Naive thymus-derived CD8-positive, alpha-beta T cell (primary cell): ENCODE measurements at regions not wholly inside any gene's neighbourhood (a gene's known extent, or its start where the extent isn't known, plus 50 kb on each side); places are given as distances from the start of the nearest gene placed in this dataset.

ENCODE experiments used
- ATAC-seq, 2 donors: fragments of 150-1000 bp; cut with Tn5 transposase in 1 of 2; sonication (Bioruptor Pico), chemical (Tn5 transposase) in 1 of 2; 1 replicate in 1 of 2; 2 replicates in 1 of 2; pipeline ENCODE4 v1.10.0; 2021; ENCODE audit warnings: mild to moderate bottlenecking in 2 of 2, moderate library complexity in 2 of 2
- POLR2A ChIA-PET: fragments of 350-600 bp; sonication (Branson Sonifier 250); formaldehyde crosslinking; loops from one replicate; lab custom pipeline; 2021; ENCODE audit warnings: antibody characterized with exemption; lab: Charles Lee
- DNase-seq, 10 donors: peaks; one replicate each; pipeline versions ENCODE4 v3.0.0 to v3.0.0-alpha.2; 2020 to 2022
- H3K27ac Mint-ChIP-seq, 10 donors: one replicate each; pipeline ENCODE4 v1.8.0; 2020 to 2022; ENCODE audit warnings: mild to moderate bottlenecking in 10 of 10, mixed read lengths in 10 of 10, moderate library complexity in 4 of 10, inconsistent platforms in 1 of 10
- H3K27me3 Mint-ChIP-seq, 5 donors: one replicate each; pipeline ENCODE4 v1.8.0; 2021 to 2022; ENCODE audit warnings: mixed read lengths in 5 of 5
- H3K36me3 Mint-ChIP-seq, 3 donors: one replicate each; pipeline ENCODE4 v1.8.0; 2020 to 2022; ENCODE audit warnings: mixed read lengths in 3 of 3, mild to moderate bottlenecking in 2 of 3, inconsistent platforms in 1 of 3
- H3K4me1 Mint-ChIP-seq, 4 donors: one replicate each; pipeline ENCODE4 v1.8.0; 2021 to 2022; ENCODE audit warnings: mixed read lengths in 4 of 4
- H3K4me3 Mint-ChIP-seq, 10 donors: one replicate each; pipeline ENCODE4 v1.8.0; 2020 to 2022; ENCODE audit warnings: mild to moderate bottlenecking in 10 of 10, mixed read lengths in 10 of 10, moderate library complexity in 6 of 10, inconsistent platforms in 1 of 10
- H3K9me3 Mint-ChIP-seq, 9 donors: one replicate each; pipeline ENCODE4 v1.8.0; 2020 to 2022; ENCODE audit warnings: mixed read lengths in 9 of 9, mild to moderate bottlenecking in 3 of 9, inconsistent platforms in 1 of 9, moderate library complexity in 1 of 9

DNA sequence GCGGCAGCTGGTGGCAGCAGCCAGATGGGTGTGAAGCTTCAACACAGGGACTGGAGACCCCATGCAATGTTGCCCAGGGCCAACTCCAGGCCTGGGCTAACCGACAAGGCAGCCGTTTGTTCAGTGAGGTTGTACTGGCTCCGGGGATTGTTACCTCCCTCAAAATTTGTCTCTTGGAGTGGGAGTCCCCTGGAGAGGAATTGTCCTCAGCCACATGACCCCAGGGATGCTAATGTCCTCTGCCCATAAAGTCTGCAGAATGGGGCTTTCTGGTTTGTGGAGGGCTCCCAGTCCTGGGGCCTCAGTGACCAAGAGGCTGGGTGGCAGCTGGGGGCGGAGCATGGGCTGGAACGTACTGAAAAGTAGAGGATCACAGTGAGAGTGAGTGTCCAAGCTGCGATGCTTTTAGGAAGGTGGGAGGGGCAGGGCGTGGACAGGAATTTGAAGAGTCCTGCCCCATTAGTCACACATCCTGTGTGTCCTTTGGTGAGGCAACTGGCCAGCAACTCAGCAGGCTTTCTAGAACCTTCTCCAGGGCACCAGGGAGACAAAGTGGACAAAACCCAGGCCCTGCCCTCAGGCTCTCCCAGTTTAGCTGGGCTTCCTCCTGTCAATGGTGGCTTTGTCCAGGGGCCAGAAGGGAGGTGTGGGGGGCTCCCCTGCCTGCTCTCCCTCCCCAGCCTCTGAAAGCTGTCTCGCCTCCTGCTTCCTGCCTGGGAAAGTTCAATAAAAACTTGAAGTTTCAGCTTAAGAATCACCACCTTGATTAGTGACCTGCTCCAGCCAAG is 114.0 kb downstream of the NSG2 start:
- H3K9me3 Mint-ChIP-seq = peaks cover 9 to 35% (median 20%) of the 10 kb centered on the region in 9 donors
- H3K4me1 Mint-ChIP-seq = no peaks in the 10 kb centered on the region
- H3K36me3 Mint-ChIP-seq = peaks cover 0 to 4% (median 0%) of the 10 kb centered on the region in 3 donors
- POLR2A ChIA-PET = interaction anchor here (0.7 kb wide), 1 partner anchor 465 kb away, joined by 3 read pairs; no protein-coding TSS in a partner anchor
- peaks cover 0 to 24% (median 12%) of the 10 kb centered on the region in 5 donors for H3K27me3 Mint-ChIP-seq
- no peak overlapping the region for H3K4me3 Mint-ChIP-seq
- DNase-seq (no peak), ATAC-seq (no peak)
- H3K27ac Mint-ChIP-seq = no peak overlapping the region

GRCh38 chr5:174165406-174165805 is 119.9 kb downstream of the NSG2 start:
- ATAC-seq (no peak), DNase-seq (no peak)
- Mint-ChIP-seq H3K4me3 (no peak overlapping the region), H3K27ac (no peak overlapping the region), H3K27me3 (peaks cover 0 to 16% (median 5%) of the 10 kb centered on the region in 5 donors), H3K9me3 (peaks cover 0 to 11% (median 4%) of the 10 kb centered on the region in 9 donors), H3K36me3 (peaks cover 0 to 7% (median 0%) of the 10 kb centered on the region in 3 donors), H3K4me1 (no peaks in the 10 kb centered on the region)
- POLR2A ChIA-PET = no interaction called here

DNA sequence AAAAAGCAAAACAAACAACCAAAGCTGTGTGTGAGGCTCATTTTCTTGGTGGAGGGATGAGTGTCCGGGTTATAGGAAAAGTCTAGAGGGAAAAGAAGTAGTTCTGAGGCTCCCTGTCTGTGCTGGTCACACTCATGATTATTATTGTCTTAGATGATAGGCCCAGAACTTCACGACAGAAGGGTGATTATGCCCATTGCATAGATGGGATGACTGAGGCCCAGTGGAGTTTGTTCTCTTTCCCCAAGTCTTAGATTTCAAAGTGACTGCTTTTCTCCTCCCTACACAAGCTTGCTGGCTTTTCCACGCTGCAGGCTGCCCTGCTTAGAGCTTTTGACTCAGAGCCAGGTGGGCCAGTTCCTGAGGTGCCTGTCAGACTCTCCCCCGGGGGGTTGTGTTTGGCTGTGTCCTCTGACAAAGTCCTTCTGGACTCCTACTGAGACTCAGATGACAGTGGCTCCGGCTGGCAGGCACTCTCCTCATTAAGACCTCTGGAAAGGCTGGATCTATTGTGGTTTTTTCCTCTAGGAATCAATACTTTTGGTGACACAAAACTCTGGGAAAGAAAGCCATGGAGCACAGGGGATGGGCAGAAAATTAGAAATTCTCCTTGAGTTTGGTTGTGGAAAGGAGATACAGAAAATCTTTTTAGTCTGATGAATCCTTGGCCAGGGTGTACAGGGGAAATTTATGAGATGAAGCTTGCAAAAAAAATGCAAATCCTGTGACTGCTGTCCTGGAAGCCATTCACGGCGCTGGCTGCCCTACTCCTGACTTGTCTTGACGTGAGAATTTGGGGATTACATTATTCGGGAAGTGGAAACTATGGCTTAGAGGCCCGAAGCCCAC is 120.9 kb downstream of the NSG2 start:
- no peaks in the 10 kb centered on the region for H3K4me1 Mint-ChIP-seq
- no peak overlapping the region for H3K27ac Mint-ChIP-seq
- H3K36me3 Mint-ChIP-seq = peaks cover 0 to 7% (median 0%) of the 10 kb centered on the region in 3 donors
- ATAC-seq = no peak
- no peak for DNase-seq
- peaks cover 0 to 16% (median 5%) of the 10 kb centered on the region in 5 donors for H3K27me3 Mint-ChIP-seq
- H3K4me3 Mint-ChIP-seq = no peak overlapping the region
- POLR2A ChIA-PET = no interaction called here
- H3K9me3 Mint-ChIP-seq = peaks cover 0 to 11% (median 4%) of the 10 kb centered on the region in 9 donors

DNA sequence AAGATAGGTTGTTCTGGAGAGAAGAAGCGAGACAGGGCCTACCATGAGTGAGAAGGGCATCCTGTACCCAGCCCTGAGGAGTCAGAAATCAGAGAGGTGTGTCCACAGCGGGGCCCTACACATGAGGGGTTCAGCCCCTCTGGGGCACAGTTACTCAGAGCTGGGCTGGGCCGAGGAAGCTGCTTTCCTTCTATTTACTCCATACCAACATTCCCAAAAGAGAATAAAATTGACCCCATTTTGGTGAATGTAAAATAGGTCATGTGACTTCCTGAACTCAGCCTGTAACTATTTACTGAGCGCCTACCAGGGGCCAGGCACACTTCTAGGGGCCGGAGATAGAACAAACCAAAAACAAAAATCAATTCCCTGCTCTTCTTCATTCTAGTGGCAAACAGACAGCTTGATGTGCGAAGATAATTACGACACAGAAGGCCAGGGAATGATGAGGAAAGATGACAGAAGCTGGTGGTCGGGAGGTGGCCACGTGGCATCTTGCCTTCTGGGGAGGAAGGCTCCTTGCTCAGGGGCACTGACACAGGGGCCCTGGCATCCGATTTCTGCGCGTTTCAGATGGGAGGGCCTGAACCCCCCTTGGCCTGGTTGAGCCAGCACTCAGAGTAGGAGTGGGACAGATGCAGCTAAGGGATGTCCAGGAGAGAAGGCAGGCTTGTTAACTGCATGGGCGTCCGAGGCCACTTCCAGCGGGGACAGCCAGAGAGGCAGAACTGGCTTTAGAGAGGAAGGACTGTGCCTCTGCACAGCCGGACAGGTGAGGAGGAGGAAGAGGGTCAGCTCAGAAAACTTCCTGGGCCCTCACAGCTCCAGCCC is 121.8 kb downstream of the NSG2 start:
- peaks cover 0 to 7% (median 0%) of the 10 kb centered on the region in 3 donors for H3K36me3 Mint-ChIP-seq
- ATAC-seq (no peak), DNase-seq (no peak)
- peaks cover 0 to 11% (median 4%) of the 10 kb centered on the region in 9 donors for H3K9me3 Mint-ChIP-seq
- no peaks in the 10 kb centered on the region for H3K4me1 Mint-ChIP-seq
- no peak overlapping the region for H3K27ac Mint-ChIP-seq
- H3K27me3 Mint-ChIP-seq = peaks cover 0 to 16% (median 5%) of the 10 kb centered on the region in 5 donors
- H3K4me3 Mint-ChIP-seq = no peak overlapping the region
- POLR2A ChIA-PET = no interaction called here

- POLR2A ChIA-PET = no interaction called here
- no peak overlapping the region for H3K27ac Mint-ChIP-seq
- H3K4me1 Mint-ChIP-seq = peaks cover 0 to 6% (median 0%) of the 10 kb centered on the region in 4 donors
- H3K27me3 Mint-ChIP-seq = peaks cover 2 to 36% (median 21%) of the 10 kb centered on the region in 5 donors
- H3K9me3 Mint-ChIP-seq = peaks cover 0 to 10% (median 2%) of the 10 kb centered on the region in 9 donors
- ATAC-seq (no peak), DNase-seq (no peak)
- H3K36me3 Mint-ChIP-seq = no peaks in the 10 kb centered on the region
- H3K4me3 Mint-ChIP-seq = no peak overlapping the region
Observed at GRCh38 chr5:174172152-174172551, 126.6 kb downstream of the NSG2 start.

GRCh38 chr5:174172566-174172965 is 127.1 kb downstream of the NSG2 start:
- Mint-ChIP-seq H3K4me1 (peaks cover 0 to 6% (median 0%) of the 10 kb centered on the region in 4 donors), H3K27ac (no peak overlapping the region), H3K36me3 (no peaks in the 10 kb centered on the region), H3K9me3 (peaks cover 0 to 10% (median 4%) of the 10 kb centered on the region in 9 donors), H3K4me3 (no peak overlapping the region), H3K27me3 (peaks cover 2 to 40% (median 21%) of the 10 kb centered on the region in 5 donors)
- ATAC-seq (no peak), DNase-seq (no peak)
- POLR2A ChIA-PET = no interaction called here

DNA sequence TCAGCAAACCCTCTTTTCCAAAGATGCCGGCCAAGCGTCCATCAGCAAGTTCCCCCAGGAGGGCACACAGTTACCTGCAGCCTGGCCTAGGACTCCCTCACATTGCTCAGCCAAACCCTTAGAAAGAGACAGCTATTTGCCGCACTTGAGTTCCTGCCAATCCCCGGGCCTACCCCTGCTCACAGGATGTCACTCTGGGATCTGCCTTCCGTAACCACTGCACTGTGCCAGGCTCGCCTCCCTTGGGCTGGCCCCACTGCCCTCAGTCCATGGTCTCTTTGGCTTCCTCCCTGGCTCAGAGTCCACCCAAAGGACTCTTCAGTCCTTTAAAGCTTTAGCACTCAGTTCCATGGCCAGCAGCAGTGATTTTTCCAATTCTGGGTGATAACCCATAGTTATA is 128.3 kb downstream of the NSG2 start:
- Mint-ChIP-seq H3K36me3 (no peaks in the 10 kb centered on the region), H3K4me3 (no peak overlapping the region), H3K9me3 (peaks cover 0 to 6% (median 4%) of the 10 kb centered on the region in 9 donors), H3K4me1 (peaks cover 0 to 6% (median 0%) of the 10 kb centered on the region in 4 donors), H3K27me3 (peaks cover 10 to 46% (median 21%) of the 10 kb centered on the region in 5 donors), H3K27ac (no peak overlapping the region)
- DNase-seq (no peak), ATAC-seq (no peak)
- POLR2A ChIA-PET = no interaction called here

DNA sequence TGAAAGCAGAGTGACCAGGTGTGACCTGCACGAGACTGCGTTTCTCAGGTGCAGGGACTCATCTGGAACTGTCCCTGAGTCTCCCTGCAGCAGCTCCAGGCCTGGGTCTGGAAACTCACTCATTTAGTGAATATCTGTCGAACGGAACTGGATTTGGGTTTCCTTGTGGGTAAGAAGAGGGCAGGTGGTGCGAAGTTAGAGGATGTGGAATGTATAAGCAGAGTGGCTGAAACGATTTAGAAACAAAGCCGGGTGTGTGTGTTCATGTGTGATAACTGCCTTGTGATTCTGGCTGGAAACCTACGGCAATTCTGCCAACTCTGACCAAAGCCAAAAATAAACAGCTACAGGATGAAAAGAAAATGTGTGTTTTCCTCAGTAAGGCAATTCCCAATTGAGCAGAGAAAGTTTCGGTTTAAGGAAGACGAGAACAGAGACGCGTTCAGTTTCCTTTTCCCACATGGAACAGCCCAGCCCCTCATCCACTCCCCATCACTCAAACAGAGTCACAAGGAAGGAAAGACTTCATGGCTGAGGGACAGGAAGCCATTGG is 130.3 kb downstream of the NSG2 start:
- no peak overlapping the region for H3K27ac Mint-ChIP-seq
- H3K4me3 Mint-ChIP-seq = no peak overlapping the region
- no peaks in the 10 kb centered on the region for H3K36me3 Mint-ChIP-seq
- POLR2A ChIA-PET = no interaction called here
- H3K9me3 Mint-ChIP-seq = peaks cover 0 to 5% (median 0%) of the 10 kb centered on the region in 9 donors
- H3K27me3 Mint-ChIP-seq = peaks cover 10 to 46% (median 21%) of the 10 kb centered on the region in 5 donors
- peaks cover 0 to 6% (median 0%) of the 10 kb centered on the region in 4 donors for H3K4me1 Mint-ChIP-seq
- DNase-seq (no peak), ATAC-seq (no peak)

DNA sequence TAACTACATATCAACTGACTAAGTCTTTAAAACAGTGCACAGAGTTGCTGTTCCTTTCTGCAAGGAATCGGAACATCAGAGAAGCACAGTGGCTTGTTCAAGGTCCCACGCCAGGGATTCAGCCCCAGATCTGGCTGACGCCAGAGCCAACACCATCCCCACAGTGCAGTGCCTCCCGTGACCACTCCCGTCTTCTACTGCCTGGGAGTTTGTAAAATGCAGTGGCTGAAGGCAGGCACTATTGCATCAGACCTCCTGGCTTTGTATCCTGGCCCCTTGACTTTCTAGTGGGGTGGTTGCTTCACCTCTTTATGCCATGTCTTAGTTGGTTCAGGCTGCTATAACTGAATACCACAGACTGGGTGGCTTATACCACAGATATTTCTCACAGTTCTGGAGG is 131.0 kb downstream of the NSG2 start:
- no peak for DNase-seq
- POLR2A ChIA-PET = no interaction called here
- Mint-ChIP-seq H3K27me3 (peaks cover 12 to 53% (median 24%) of the 10 kb centered on the region in 5 donors), H3K4me1 (peaks cover 0 to 6% (median 0%) of the 10 kb centered on the region in 4 donors), H3K9me3 (peaks cover 0 to 7% (median 0%) of the 10 kb centered on the region in 9 donors), H3K27ac (no peak overlapping the region), H3K36me3 (no peaks in the 10 kb centered on the region), H3K4me3 (no peak overlapping the region)
- ATAC-seq = no peak

DNA sequence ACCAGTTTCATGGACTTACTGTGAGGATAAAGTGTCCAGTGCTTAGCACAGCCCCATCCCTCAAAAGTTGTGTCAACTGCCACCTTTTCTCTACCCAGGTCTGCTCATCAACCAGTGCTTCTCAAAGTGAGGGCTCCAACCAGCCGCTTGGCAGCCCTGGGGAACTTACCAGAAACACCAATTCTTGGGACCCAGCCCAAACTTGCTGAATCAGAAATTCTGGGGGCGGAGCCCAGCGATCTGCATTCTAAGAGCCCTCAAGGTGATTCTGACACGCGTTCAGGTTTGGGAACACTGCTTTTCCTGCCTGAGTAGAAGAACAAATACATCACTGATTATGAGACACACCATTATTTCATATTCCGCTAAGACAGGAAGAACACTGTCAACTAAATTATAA is 132.0 kb downstream of the NSG2 start:
- Mint-ChIP-seq H3K4me3 (no peak overlapping the region), H3K4me1 (peaks cover 0 to 6% (median 0%) of the 10 kb centered on the region in 4 donors), H3K9me3 (peaks cover 0 to 7% (median 0%) of the 10 kb centered on the region in 9 donors), H3K36me3 (no peaks in the 10 kb centered on the region), H3K27ac (no peak overlapping the region), H3K27me3 (peaks cover 12 to 56% (median 24%) of the 10 kb centered on the region in 5 donors)
- no peak for DNase-seq
- no peak for ATAC-seq
- POLR2A ChIA-PET = no interaction called here

- Mint-ChIP-seq H3K9me3 (peaks cover 0 to 7% (median 0%) of the 10 kb centered on the region in 9 donors), H3K4me1 (peaks cover 0 to 6% (median 0%) of the 10 kb centered on the region in 4 donors), H3K27ac (no peak overlapping the region), H3K27me3 (peaks cover 12 to 56% (median 23%) of the 10 kb centered on the region in 5 donors), H3K4me3 (no peak overlapping the region), H3K36me3 (no peaks in the 10 kb centered on the region)
- no peak for DNase-seq
- no peak for ATAC-seq
- POLR2A ChIA-PET = no interaction called here
Observed at GRCh38 chr5:174177976-174178605, 132.6 kb downstream of the NSG2 start.
